Activated naive CD4-positive, alpha-beta T cell treated with anti-CD3 and anti-CD28 coated beads for 36 hours (primary cell): ENCODE measurements at regions not wholly inside any gene's neighbourhood (a gene's known extent, or its start where the extent isn't known, plus 50 kb on each side); places are given as distances from the start of the nearest gene placed in this dataset.
"Not testable (repeated sequence)": the region's sequence is repeated elsewhere in the genome, so short reads cannot be mapped to it uniquely, and the experiment has no call there.

Experiments used
- CTCF ChIA-PET: fragments of 350-600 bp; sonication (Branson Sonifier 250); formaldehyde crosslinking; loops from one replicate; lab custom pipeline; 2021; ENCODE audit warnings: antibody characterized with exemption; lab: Charles Lee
- DNase-seq: peaks from one replicate; pipeline ENCODE4 v3.0.0-alpha.2; 2020
- H3K27ac Mint-ChIP-seq: one replicate; pipeline ENCODE4 v1.8.0; 2021; ENCODE audit warnings: mild to moderate bottlenecking, mixed read lengths
- H3K27me3 Mint-ChIP-seq: one replicate; pipeline ENCODE4 v1.8.0; 2021; ENCODE audit warnings: low read depth, mixed read lengths
- H3K36me3 Mint-ChIP-seq: one replicate; pipeline ENCODE4 v1.8.0; 2021; ENCODE audit warnings: low read depth, mixed read lengths
- H3K4me1 Mint-ChIP-seq: one replicate; pipeline ENCODE4 v1.8.0; 2021; ENCODE audit warnings: low read depth, mixed read lengths
- H3K4me3 Mint-ChIP-seq: one replicate; pipeline ENCODE4 v1.8.0; 2021; ENCODE audit warnings: mild to moderate bottlenecking, moderate library complexity, mixed read lengths
- H3K9me3 Mint-ChIP-seq: one replicate; pipeline ENCODE4 v1.8.0; 2021; ENCODE audit warnings: mixed read lengths
- intact Hi-C: fragments of 100-400 bp; cut with micrococcal nuclease; formaldehyde crosslinking; loops from one replicate; pipeline ENCODE4 v1.15.1; 2023

DNA sequence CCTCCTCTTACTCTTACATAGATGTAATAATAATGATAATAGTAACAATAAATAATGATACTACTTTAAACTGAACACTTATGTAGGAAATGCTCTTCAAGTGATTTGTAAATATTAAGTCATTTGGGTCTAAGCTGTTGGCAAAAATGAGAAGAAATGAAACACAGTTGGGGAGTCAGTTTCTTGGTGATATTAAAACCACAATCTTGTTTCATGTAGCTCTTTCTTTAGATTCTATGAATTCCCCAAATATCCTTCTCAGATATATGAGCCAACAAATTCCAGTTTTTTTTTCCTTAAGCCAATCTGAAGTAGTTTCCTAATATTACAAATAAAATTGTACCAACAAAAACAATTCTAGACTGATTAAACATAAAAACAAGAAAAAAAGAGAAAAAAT lies 1115.6 kb upstream of the CNTN5 start:
- Mint-ChIP-seq H3K27me3 (no peaks in the 10 kb centered on the region), H3K9me3 (peaks cover 14% of the 10 kb centered on the region), H3K36me3 (no peaks in the 10 kb centered on the region), H3K27ac (no peak overlapping the region), H3K4me3 (no peak overlapping the region), H3K4me1 (no peaks in the 10 kb centered on the region)
- DNase-seq, result no peak
- CTCF ChIA-PET, result no interaction called here
- intact Hi-C loops, result no loop called here

DNA sequence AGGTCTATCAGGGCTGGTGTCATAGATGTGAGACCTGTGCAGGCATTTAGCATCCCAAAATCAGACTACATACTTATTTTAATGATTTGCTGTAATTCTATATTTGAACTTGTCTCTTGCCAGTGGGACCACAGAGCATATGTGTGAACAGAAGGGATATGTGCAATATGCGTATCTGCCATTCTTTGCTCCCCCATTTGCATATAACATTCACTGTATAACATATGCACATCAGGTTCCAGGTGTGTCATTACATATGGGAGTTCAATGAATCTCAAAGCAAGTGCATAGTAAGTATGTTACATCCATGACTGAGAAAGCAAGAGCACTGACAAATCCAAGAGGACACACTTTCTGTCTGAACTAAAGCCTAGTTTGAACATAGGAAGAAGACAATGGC lies 1115.1 kb upstream of the CNTN5 start:
- no peak for DNase-seq
- no peaks in the 10 kb centered on the region for H3K4me1 Mint-ChIP-seq
- no peak overlapping the region for H3K27ac Mint-ChIP-seq
- H3K36me3 Mint-ChIP-seq, result no peaks in the 10 kb centered on the region
- peaks cover 12% of the 10 kb centered on the region for H3K9me3 Mint-ChIP-seq
- no peak overlapping the region for H3K4me3 Mint-ChIP-seq
- intact Hi-C loops, result no loop called here
- CTCF ChIA-PET, result no interaction called here
- H3K27me3 Mint-ChIP-seq, result no peaks in the 10 kb centered on the region

DNA sequence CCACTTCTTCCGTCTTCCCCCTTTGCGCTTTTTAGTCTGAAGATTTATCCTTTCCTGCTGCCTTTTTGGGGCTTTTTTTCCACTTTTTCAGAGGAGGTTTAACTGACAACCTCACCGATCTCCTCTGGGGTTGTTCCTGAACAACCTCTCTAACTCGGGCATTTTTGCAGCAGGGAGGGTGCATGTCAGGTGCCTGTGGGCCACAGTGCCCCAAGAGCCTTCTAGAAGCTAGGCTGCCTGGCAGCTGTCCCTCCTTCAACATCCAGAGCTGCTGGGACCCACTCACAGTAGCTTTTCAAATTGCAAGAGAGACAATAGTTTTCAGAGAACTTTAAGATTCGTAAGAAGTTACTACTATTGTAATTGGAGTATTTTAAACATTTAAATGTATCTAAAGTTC lies 1112.4 kb upstream of the CNTN5 start:
- no peak for DNase-seq
- no peaks in the 10 kb centered on the region for H3K36me3 Mint-ChIP-seq
- H3K9me3 Mint-ChIP-seq, result peaks cover 12% of the 10 kb centered on the region
- no peak overlapping the region for H3K27ac Mint-ChIP-seq
- no peaks in the 10 kb centered on the region for H3K27me3 Mint-ChIP-seq
- intact Hi-C loops, result no loop called here
- H3K4me1 Mint-ChIP-seq, result no peaks in the 10 kb centered on the region
- CTCF ChIA-PET, result no interaction called here
- H3K4me3 Mint-ChIP-seq, result no peak overlapping the region

DNA sequence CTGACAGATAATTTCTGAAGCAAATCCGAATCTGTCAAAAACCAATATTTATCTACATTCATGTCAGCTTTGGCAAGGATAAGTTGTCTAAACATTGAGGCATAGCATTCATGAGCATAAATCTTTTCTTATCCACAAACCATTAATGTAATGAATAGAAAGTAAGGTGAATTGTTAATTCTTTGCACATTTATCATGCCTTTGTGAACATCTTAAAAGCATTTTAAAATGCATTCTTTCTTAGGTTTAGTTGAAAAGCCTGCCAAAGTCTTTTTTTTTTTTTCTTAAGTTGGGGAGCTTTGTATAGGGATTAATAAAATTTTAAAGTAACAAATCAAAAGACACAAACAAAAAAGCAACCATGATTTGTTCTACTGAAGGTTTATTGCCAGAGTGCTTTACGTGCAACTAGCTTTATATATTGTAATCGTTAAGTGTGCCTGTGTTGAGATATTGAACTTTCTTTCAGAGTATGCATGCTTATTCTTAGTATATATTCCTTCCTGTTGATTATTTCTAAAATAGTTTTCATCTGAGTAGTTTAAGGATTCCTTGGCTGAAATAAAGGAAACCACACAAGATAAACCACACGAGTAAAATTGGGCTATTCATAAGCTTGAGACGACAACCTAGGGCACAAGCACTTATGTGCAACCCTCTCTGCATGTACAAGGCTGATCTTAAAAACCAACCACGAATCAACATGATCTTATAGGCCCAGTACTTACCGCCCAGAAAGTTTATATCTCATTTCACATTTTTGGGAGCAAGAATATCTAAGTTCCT lies 1110.9 kb upstream of the CNTN5 start:
- H3K4me3 Mint-ChIP-seq, result no peak overlapping the region
- DNase-seq, result no peak
- no peaks in the 10 kb centered on the region for H3K27me3 Mint-ChIP-seq
- CTCF ChIA-PET, result no interaction called here
- intact Hi-C loops, result no loop called here
- H3K4me1 Mint-ChIP-seq, result no peaks in the 10 kb centered on the region
- H3K9me3 Mint-ChIP-seq, result peaks cover 12% of the 10 kb centered on the region
- no peaks in the 10 kb centered on the region for H3K36me3 Mint-ChIP-seq
- H3K27ac Mint-ChIP-seq, result no peak overlapping the region

- no peaks in the 10 kb centered on the region for H3K27me3 Mint-ChIP-seq
Observed at GRCh38 chr11:97912629-97913028, 1108.1 kb upstream of the CNTN5 start.

DNA sequence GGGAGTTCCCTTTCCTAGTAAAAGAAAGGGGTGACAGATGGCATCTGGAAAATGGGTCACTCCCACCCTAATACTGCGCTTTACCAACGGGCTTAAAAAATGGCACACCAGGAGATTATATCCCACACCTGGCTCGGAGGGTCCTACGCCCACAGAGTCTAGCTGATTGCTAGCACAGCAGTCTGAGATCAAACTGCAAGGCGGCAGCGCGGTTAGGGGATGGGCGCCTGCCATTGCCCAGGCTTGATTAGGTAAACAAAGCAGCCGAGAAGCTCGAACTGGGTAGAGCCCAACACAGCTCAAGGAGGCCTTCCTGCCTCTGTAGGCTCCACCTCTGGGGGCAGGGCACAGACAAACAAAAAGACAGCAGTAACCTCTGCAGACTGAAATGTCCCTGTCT lies 1097.8 kb upstream of the CNTN5 start:
- H3K27me3 Mint-ChIP-seq, intact Hi-C loops, H3K9me3 Mint-ChIP-seq, DNase-seq, CTCF ChIA-PET, H3K36me3 Mint-ChIP-seq, H3K4me1 Mint-ChIP-seq, H3K4me3 Mint-ChIP-seq, H3K27ac Mint-ChIP-seq: not testable (repeated sequence)

More at GRCh38 chr11:97912629-97913028, 1108.1 kb upstream of the CNTN5 start:
- intact Hi-C loops, result no loop called here
- DNase-seq, result no peak
- Mint-ChIP-seq H3K4me3 (no peak overlapping the region), H3K36me3 (no peaks in the 10 kb centered on the region), H3K4me1 (no peaks in the 10 kb centered on the region), H3K9me3 (peaks cover 5% of the 10 kb centered on the region), H3K27ac (no peak overlapping the region)
- CTCF ChIA-PET, result interaction anchor here (0.6 kb wide), 1 partner anchor 305 kb away, joined by 3 read pairs; no protein-coding TSS in a partner anchor

GRCh38 chr11:97934572-97935208 lies 1086.1 kb upstream of the CNTN5 start:
- Mint-ChIP-seq H3K27me3 (no peaks in the 10 kb centered on the region), H3K27ac (no peak overlapping the region), H3K4me3 (no peak overlapping the region), H3K36me3 (no peaks in the 10 kb centered on the region), H3K9me3 (no peaks in the 10 kb centered on the region), H3K4me1 (no peaks in the 10 kb centered on the region)
- CTCF ChIA-PET, result no interaction called here
- no peak for DNase-seq
- intact Hi-C loops, result no loop called here

DNA sequence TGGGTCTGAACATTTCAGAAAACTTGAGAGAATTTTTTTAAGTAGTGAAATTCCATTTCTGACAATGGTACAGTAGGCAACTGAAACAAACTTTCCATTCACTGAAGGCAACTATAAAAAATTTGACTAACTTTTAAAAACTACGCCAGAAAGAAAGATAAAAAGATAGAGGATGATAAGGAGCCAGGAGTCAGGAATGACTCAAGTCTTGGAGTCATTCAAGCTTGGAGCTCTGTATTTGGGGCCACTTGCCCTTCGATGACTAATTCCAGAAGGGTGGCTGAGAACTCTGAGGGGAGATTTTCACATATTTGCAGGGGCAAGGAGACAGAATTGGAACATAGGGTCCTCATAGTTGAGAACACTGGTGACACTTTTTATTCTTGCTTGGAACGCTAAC lies 1083.2 kb upstream of the CNTN5 start:
- intact Hi-C loops, result no loop called here
- CTCF ChIA-PET, result no interaction called here
- Mint-ChIP-seq H3K4me3 (no peak overlapping the region), H3K4me1 (no peaks in the 10 kb centered on the region), H3K9me3 (no peaks in the 10 kb centered on the region), H3K27me3 (no peaks in the 10 kb centered on the region), H3K36me3 (no peaks in the 10 kb centered on the region), H3K27ac (no peak overlapping the region)
- no peak for DNase-seq

GRCh38 chr11:97938789-97939188 lies 1082.0 kb upstream of the CNTN5 start:
- Mint-ChIP-seq H3K4me1 (no peaks in the 10 kb centered on the region), H3K36me3 (no peaks in the 10 kb centered on the region), H3K27ac (no peak overlapping the region), H3K27me3 (no peaks in the 10 kb centered on the region), H3K4me3 (no peak overlapping the region), H3K9me3 (no peaks in the 10 kb centered on the region)
- intact Hi-C loops, result no loop called here
- CTCF ChIA-PET, result no interaction called here
- no peak for DNase-seq

- no peak for DNase-seq
- no peaks in the 10 kb centered on the region for H3K36me3 Mint-ChIP-seq
- H3K4me3 Mint-ChIP-seq, result no peak overlapping the region
- H3K9me3 Mint-ChIP-seq, result no peaks in the 10 kb centered on the region
- CTCF ChIA-PET, result no interaction called here
- intact Hi-C loops, result no loop called here
- no peak overlapping the region for H3K27ac Mint-ChIP-seq
- no peaks in the 10 kb centered on the region for H3K27me3 Mint-ChIP-seq
- H3K4me1 Mint-ChIP-seq, result no peaks in the 10 kb centered on the region
Observed at GRCh38 chr11:97943493-97943892, 1077.3 kb upstream of the CNTN5 start.

DNA sequence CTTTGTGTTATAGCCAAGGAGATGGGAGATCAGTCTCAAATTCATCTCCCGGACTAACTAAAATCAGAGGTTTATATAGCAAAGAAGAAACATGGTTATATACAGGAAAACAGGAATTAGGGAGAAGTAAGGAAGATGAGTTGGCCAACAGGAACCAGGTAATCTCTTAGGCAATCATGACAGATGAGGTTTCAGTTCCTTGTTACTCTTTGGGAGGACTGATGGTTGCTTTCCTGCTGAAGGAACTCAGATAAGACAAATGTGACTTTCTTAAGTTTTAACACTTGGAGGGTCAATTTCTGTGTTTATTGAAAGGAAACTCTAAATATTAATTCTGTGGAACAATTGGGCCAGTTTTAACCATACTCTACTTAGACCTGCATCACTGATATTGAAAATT lies 1072.0 kb upstream of the CNTN5 start:
- CTCF ChIA-PET, result no interaction called here
- Mint-ChIP-seq H3K4me1 (no peaks in the 10 kb centered on the region), H3K9me3 (peaks cover 4% of the 10 kb centered on the region), H3K4me3 (no peak overlapping the region), H3K27ac (no peak overlapping the region), H3K27me3 (no peaks in the 10 kb centered on the region), H3K36me3 (no peaks in the 10 kb centered on the region)
- DNase-seq, result no peak
- intact Hi-C loops, result no loop called here

DNA sequence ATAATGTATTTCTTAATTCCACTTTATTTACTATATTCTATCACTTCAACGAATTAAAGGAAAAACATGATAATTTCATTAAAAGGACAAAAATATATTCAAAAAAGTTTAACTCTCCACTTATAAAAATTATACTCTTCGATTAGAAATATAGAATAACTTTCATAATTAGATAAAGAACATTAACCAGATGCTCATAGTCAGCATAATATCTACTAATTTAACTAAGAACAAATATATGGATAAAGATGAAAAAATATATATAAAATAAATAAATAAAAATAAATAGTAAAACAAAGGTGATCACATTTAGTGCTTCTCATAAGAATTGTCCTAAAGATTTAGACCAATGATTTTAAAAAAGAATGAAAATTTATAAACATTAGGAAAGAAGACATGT lies 1065.2 kb upstream of the CNTN5 start:
- DNase-seq, result no peak

GRCh38 chr11:97956904-97957303 lies 1063.8 kb upstream of the CNTN5 start:
- Mint-ChIP-seq H3K27me3 (no peaks in the 10 kb centered on the region), H3K4me3 (no peak overlapping the region), H3K9me3 (no peaks in the 10 kb centered on the region), H3K27ac (no peak overlapping the region), H3K4me1 (no peaks in the 10 kb centered on the region), H3K36me3 (no peaks in the 10 kb centered on the region)
- intact Hi-C loops, result no loop called here
- no peak for DNase-seq
- CTCF ChIA-PET, result interaction anchor here (0.7 kb wide), 1 partner anchor 1435 kb away, joined by 5 read pairs; no protein-coding TSS in a partner anchor

More for the DNA sequence above, 1065.2 kb upstream of the CNTN5 start:
- CTCF ChIA-PET, result no interaction called here
- no peaks in the 10 kb centered on the region for H3K9me3 Mint-ChIP-seq
- no peak overlapping the region for H3K27ac Mint-ChIP-seq
- no peak overlapping the region for H3K4me3 Mint-ChIP-seq
- no peaks in the 10 kb centered on the region for H3K4me1 Mint-ChIP-seq
- H3K36me3 Mint-ChIP-seq, result no peaks in the 10 kb centered on the region
- intact Hi-C loops, result no loop called here
- no peaks in the 10 kb centered on the region for H3K27me3 Mint-ChIP-seq
